GM12891 (cell line): ENCODE measurements at regions not wholly inside any gene's neighbourhood (a gene's known extent, or its start where the extent isn't known, plus 50 kb on each side); places are given as distances from the start of the nearest gene placed in this dataset.

Experiments
- POLR2AphosphoS5 ChIP-seq: IDR thresholded peaks from 2 replicates; pipeline ENCODE4 v1.6.1; 2011; ENCODE audit warnings: low read depth, low read length, control low read depth
- TAF1 ChIP-seq: IDR thresholded peaks from 2 replicates; pipeline ENCODE4 v1.6.1; 2011; ENCODE audit warnings: low read depth, low read length, control low read depth

- no peak for TF ChIP-seq POLR2AphosphoS5
- no peak for TF ChIP-seq TAF1
Measured at GRCh38 chr15:31893780-31894179, 136.5 kb upstream of the CHRNA7 start.
